IMR-90 (cell line): ENCODE measurements at regions not wholly inside any gene's neighbourhood (a gene's known extent, or its start where the extent isn't known, plus 50 kb on each side); places are given as distances from the start of the nearest gene placed in this dataset.

Source experiments
- ATAC-seq: fragments of 200-7000 bp; cut with Tn5 transposase; 2 replicates; pipeline ENCODE4 v1.9.1; 2020; ENCODE audit warnings: low read depth, mild to moderate bottlenecking, moderate library complexity
- BruUV-seq: library from RNA; stranded (reverse); fragments of 400-500 nt; replicated peaks from 2 replicates; lab custom pipeline; 2021; lab: Mats Ljungman, UMichigan
- CTCF ChIA-PET: fragments of 300-600 bp; formaldehyde crosslinking; extraction: SDS; loops from one replicate; lab custom pipeline; 2021; ENCODE audit warnings: antibody characterized with exemption; lab: Yijun Ruan, JAX
- POLR2A ChIA-PET: fragments of 300-600 bp; sonication (Branson Sonifier 250); formaldehyde crosslinking; loops from one replicate; lab custom pipeline; 2022; ENCODE audit warnings: antibody characterized with exemption; ENCODE audit not compliant: unreplicated experiment; lab: Charles Lee
- DNase-seq: peaks from one replicate; pipeline ENCODE4 v3.0.0; 2013
- H2AFZ ChIP-seq: replicated peaks from 2 replicates; pipeline ENCODE3; 2013; ENCODE audit warnings: low read length, mild to moderate bottlenecking; ENCODE audit not compliant: poor library complexity
- H2AK5ac ChIP-seq: 2 replicates; pipeline ENCODE4 v1.6.1; 2013; ENCODE audit warnings: low read depth, low read length, inconsistent platforms
- H2AK9ac ChIP-seq: replicated peaks from 2 replicates; pipeline ENCODE3; 2013; ENCODE audit warnings: mild to moderate bottlenecking, low read depth, low read length, moderate library complexity; ENCODE audit not compliant: poor library complexity
- H2BK120ac ChIP-seq: 2 replicates; pipeline ENCODE4 v1.6.1; 2013; ENCODE audit warnings: low read depth, low read length, inconsistent platforms
- H2BK15ac ChIP-seq: 3 replicates; pipeline ENCODE4 v1.6.1; 2013; ENCODE audit warnings: low read depth, low read length, inconsistent platforms
- H2BK20ac ChIP-seq: 2 replicates; pipeline ENCODE4 v1.6.1; 2013; ENCODE audit warnings: low read depth, mild to moderate bottlenecking, inconsistent platforms, low read length, moderate library complexity
- H2BK5ac ChIP-seq: 2 replicates; pipeline ENCODE4 v1.6.1; 2013; ENCODE audit warnings: mild to moderate bottlenecking, low read depth, low read length, inconsistent platforms; ENCODE audit not compliant: poor library complexity, severe bottlenecking
- H3K14ac ChIP-seq: replicated peaks from 2 replicates; pipeline ENCODE4 v1.6.1; 2013; ENCODE audit warnings: low read depth, low read length, inconsistent platforms
- H3K18ac ChIP-seq: 2 replicates; pipeline ENCODE4 v1.6.1; 2013; ENCODE audit warnings: low read depth, low read length, control low read depth
- H3K23ac ChIP-seq: 2 replicates; pipeline ENCODE4 v1.6.1; 2013; ENCODE audit warnings: low read depth, low read length, inconsistent platforms
- H3K27ac ChIP-seq: 2 replicates; pipeline ENCODE4 v1.5.1; 2013; ENCODE audit warnings: mild to moderate bottlenecking, control low read depth, low read length; ENCODE audit not compliant: insufficient read depth
- H3K27me3 ChIP-seq: 2 replicates; pipeline ENCODE4 v1.6.1; 2013; ENCODE audit warnings: low read length; ENCODE audit not compliant: control insufficient read depth, insufficient read depth
- H3K36me3 ChIP-seq: 2 replicates; pipeline ENCODE4 v1.6.1; 2013; ENCODE audit warnings: low read length, mixed read lengths; ENCODE audit not compliant: control insufficient read depth, insufficient read depth
- H3K4ac ChIP-seq: 2 replicates; pipeline ENCODE4 v1.6.1; 2013; ENCODE audit warnings: low read depth, low read length, inconsistent platforms
- H3K4me1 ChIP-seq: 2 replicates; pipeline ENCODE4 v1.6.1; 2013; ENCODE audit warnings: low read length, mixed read lengths; ENCODE audit not compliant: control insufficient read depth, insufficient read depth
- H3K4me2 ChIP-seq: 2 replicates; pipeline ENCODE4 v1.6.1; 2013; ENCODE audit warnings: low read depth, mild to moderate bottlenecking, control low read depth, low read length, moderate library complexity
- H3K4me3 ChIP-seq: 2 replicates; pipeline ENCODE4 v1.5.1; 2013; ENCODE audit warnings: low read depth, mild to moderate bottlenecking, control low read depth, low read length, moderate library complexity; ENCODE audit not compliant: insufficient read depth
- H3K56ac ChIP-seq: 2 replicates; pipeline ENCODE4 v1.6.1; 2013; ENCODE audit warnings: low read length, inconsistent platforms; ENCODE audit not compliant: insufficient read depth; ENCODE audit errors: extremely low read depth
- H3K79me1 ChIP-seq, 2 experiments: 2 replicates each; pipeline ENCODE4 v1.6.1; 2013; ENCODE audit warnings: low read length in 2 of 2, inconsistent platforms in 1 of 2, low read depth in 1 of 2
- H3K9ac ChIP-seq: 2 replicates; pipeline ENCODE4 v1.6.1; 2013; ENCODE audit warnings: low read depth, low read length, control low read depth
- H3K9me1 ChIP-seq: 2 replicates; pipeline ENCODE4 v1.6.1; 2013; ENCODE audit warnings: low read length, inconsistent platforms; ENCODE audit not compliant: insufficient read depth
- H3K9me3 ChIP-seq: 2 replicates; pipeline ENCODE4 v1.6.1; 2013; ENCODE audit warnings: low read length; ENCODE audit not compliant: control insufficient read depth, insufficient read depth
- H4K20me1 ChIP-seq: 2 replicates; pipeline ENCODE4 v1.6.1; 2013; ENCODE audit warnings: low read length, inconsistent platforms; ENCODE audit not compliant: insufficient read depth
- H4K5ac ChIP-seq: 2 replicates; pipeline ENCODE4 v1.6.1; 2013; ENCODE audit warnings: mild to moderate bottlenecking, low read depth, low read length, control low read depth
- H4K8ac ChIP-seq, 2 experiments: 2 replicates each; pipeline ENCODE4 v1.6.1; 2013; ENCODE audit warnings: low read depth in 2 of 2, low read length in 2 of 2, control low read depth in 1 of 2, inconsistent platforms in 1 of 2
- H4K91ac ChIP-seq: 2 replicates; pipeline ENCODE4 v1.6.1; 2013; ENCODE audit warnings: low read depth, low read length, inconsistent platforms; ENCODE audit not compliant: insufficient read depth
- POLR2A ChIP-seq: IDR thresholded peaks from 2 replicates; pipeline ENCODE4 v1.6.1; 2012; ENCODE audit warnings: mild to moderate bottlenecking, low read depth, low read length
- WGBS, 2 experiments: methylation state at CpG; one replicate each; pipeline versions ENCODE4 v1.1.5 to v1.1.7; 2013; ENCODE audit warnings: missing lambda C conversion rate in 2 of 2; ENCODE audit not compliant: insufficient read length in 1 of 2; ENCODE audit errors: extremely low coverage in 2 of 2; 5-methylcytosine and 5-hydroxymethylcytosine counted together
- dilution Hi-C: fragments of 300-500 bp; cut with HindIII; formaldehyde crosslinking; loops from one replicate; pipeline ENCODE4 v1.14.3; 2018; ENCODE audit warnings: low sequenced_read_pairs; ENCODE audit not compliant: unreplicated experiment
- in situ Hi-C: fragments of 300-500 bp; cut with MboI; formaldehyde crosslinking; loops from 3 replicates; pipeline ENCODE4 v1.14.3; 2019; ENCODE audit warnings: low sequenced_read_pairs, inconsistent platforms, mixed read lengths
- intact Hi-C: fragments of 100-400 bp; cut with micrococcal nuclease; formaldehyde crosslinking; loops from 2 replicates; pipeline ENCODE4 v1.10.0; 2022

DNA sequence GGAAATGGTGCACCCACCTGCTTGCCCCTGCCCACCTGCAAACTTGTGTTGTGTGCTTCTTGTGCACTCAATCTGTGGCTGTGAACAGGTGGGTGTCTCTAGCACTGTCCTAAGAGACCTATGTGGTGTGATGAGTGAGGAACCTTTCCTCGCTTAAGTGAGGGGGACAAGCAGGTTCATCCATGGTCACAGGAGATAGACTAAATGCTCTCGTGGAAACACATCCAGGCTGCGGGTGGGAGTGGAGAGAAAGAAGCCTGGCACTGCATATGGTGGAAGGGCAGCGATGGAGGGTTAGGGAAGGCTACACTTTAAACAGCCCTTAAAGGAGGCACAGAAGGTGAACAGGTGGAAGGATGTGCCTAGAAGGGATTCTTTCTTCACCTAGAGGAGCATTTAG is 330.9 kb downstream of the CXCL12 start:
- no peaks in the 10 kb centered on the region for H4K20me1 ChIP-seq
- H2AK9ac ChIP-seq, result peak overlapping the region; percentile 32
- no peak overlapping the region for H4K91ac ChIP-seq
- no TSS peak for BruUV-seq
- H3K27me3 ChIP-seq, result peaks cover 43% of the 10 kb centered on the region
- no peak overlapping the region for H3K4me3 ChIP-seq
- no peak overlapping the region for H2AK5ac ChIP-seq
- no peaks in the 10 kb centered on the region for H3K79me1 ChIP-seq
- DNase-seq, result no peak
- H4K8ac ChIP-seq, result no peak overlapping the region
- no peak for ATAC-seq
- H3K27ac ChIP-seq, result no peak overlapping the region
- no peak overlapping the region for H2BK15ac ChIP-seq
- intact Hi-C loops (no loop called here), dilution Hi-C loops (no loop called here), in situ Hi-C loops (loop anchor here (25.0 kb wide), 1 partner anchor 808 kb away; no protein-coding TSS in a partner anchor)
- no peak for TF ChIP-seq POLR2A
- no peaks in the 10 kb centered on the region; the same call in 1 of the 2 replicates for H3K9me1 ChIP-seq
- no peak overlapping the region for H3K4me2 ChIP-seq
- POLR2A ChIA-PET, result no interaction called here
- no peaks in the 10 kb centered on the region for H3K4me1 ChIP-seq
- WGBS, 2 experiments, result 90% methylated on average over 2 of the region's 4 CpGs; no CpG with 5 or more reads in 1 of the 2 experiments
- H2BK20ac ChIP-seq, result no peak overlapping the region
- no peak overlapping the region for H3K9ac ChIP-seq
- no peak overlapping the region for H2AFZ ChIP-seq
- no peak overlapping the region for H3K4ac ChIP-seq
- no peak overlapping the region for H3K56ac ChIP-seq
- H3K18ac ChIP-seq, result no peak overlapping the region
- H2BK5ac ChIP-seq, result no peak overlapping the region
- H2BK120ac ChIP-seq, result no peak overlapping the region
- H3K14ac ChIP-seq, result no peak overlapping the region
- no peaks in the 10 kb centered on the region for H3K36me3 ChIP-seq
- no peaks in the 10 kb centered on the region; the same call in 1 of the 2 replicates for H3K9me3 ChIP-seq
- no peak overlapping the region for H4K5ac ChIP-seq
- CTCF ChIA-PET, result no interaction called here
- H3K23ac ChIP-seq, result no peak overlapping the region
